Stimulated activated CD8-positive, alpha-beta memory T cell treated with anti-CD3 and anti-CD28 coated beads, Interleukin-4, amount 100 ng/mL, for 24 hours (primary cell): ENCODE measurements at regions not wholly inside any gene's neighbourhood (a gene's known extent, or its start where the extent isn't known, plus 50 kb on each side); places are given as distances from the start of the nearest gene placed in this dataset.
"Not testable (repeated sequence)": the region's sequence is repeated elsewhere in the genome, so short reads cannot be mapped to it uniquely, and the experiment has no call there.

Experiments
- DNase-seq: peaks from one replicate; pipeline ENCODE4 v3.0.0-alpha.2; 2020; ENCODE audit warnings: low read depth

GRCh38 chr13:76349700-76350099 lies 536.5 kb downstream of the KCTD12 start:
- no peak for DNase-seq

- DNase-seq = no peak
These were observed 546.6 kb downstream of the KCTD12 start for GRCh38 chr13:76339649-76340048.

- no peak for DNase-seq
These were observed 548.2 kb downstream of the KCTD12 start for GRCh38 chr13:76338003-76338402.

- DNase-seq = no peak
These were observed 549.0 kb downstream of the KCTD12 start for GRCh38 chr13:76336889-76337844.

- no peak for DNase-seq
These were observed 550.7 kb downstream of the KCTD12 start for GRCh38 chr13:76335463-76335862.

DNA sequence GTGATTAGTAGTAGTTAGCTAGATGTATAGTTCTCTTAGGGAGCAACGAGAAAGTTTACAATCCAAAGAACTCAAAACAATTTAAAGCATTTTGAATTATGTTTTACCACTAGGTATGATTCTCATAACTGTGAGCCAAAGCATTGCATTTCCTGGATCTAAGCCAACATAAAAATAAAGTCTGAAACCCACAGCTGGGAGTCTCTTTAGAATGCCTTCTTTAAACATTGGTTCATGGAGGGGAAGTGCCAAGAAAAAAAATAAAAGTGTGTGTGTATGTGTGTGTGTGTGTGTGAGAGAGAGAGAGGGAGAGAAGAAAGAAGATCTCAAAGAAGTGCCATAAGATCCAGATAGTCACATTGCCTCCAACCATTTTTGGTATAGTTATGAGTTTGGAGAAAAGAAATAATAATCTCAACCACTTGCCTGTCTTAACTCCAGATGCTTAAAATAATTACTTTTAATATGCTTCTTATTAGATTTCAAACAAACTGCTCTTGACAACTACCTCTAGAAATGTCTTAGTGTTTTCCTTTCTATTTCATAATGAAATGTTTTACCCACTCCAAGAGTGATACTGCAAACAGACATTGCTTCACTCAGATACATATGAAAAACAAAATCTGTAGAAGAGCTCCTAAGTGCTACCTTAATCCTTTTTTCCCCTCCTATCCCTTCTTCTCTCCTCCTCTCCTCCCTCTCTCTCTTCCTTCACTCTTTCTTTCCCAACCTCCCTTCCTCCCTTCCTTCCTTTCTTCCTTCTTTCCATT lies 554.1 kb downstream of the KCTD12 start:
- no peak for DNase-seq

DNA sequence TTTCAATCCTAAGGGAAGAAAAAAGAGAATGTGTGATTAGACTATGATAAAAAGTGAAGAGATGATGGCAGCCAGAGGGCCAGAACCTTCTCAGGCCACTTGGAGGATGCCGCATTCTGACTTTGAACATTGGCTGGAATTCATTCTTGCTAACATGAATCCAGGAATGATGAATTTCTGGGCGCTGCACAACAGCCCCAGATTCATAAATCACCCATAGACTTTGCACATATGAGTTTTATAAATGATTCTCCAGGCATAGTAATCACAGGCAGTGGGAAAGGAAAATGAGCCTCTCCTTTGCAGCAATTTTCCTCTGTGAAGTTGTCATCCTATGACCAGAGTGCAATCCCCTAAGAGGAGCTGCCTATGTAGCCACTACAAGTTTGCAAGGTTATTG lies 555.4 kb downstream of the KCTD12 start:
- no peak for DNase-seq

- no peak for DNase-seq
These were observed 556.2 kb downstream of the KCTD12 start for GRCh38 chr13:76329866-76330580.

- no peak for DNase-seq
These were observed 557.2 kb downstream of the KCTD12 start for GRCh38 chr13:76329004-76329403.

- no peak for DNase-seq
These were observed 559.9 kb downstream of the KCTD12 start for GRCh38 chr13:76326343-76326742.

DNA sequence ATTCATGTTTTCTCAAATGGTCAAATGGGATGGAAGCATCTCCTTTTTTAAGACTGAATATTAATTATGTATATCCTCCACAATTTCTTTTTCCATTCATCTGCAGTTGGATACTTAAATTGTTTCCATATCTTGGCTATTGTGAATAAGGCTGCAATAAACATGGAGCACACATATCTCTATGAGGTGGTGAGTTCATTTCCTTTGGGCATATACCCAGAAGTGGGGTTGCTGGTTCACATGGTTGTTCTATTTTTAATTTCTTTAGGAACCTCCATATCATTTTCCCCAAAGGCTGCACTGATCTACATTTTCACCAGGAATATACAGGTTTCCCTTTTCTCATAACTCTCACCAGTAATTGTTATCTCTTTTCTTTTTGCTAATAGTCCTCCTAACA lies 566.3 kb downstream of the KCTD12 start:
- no peak for DNase-seq

DNA sequence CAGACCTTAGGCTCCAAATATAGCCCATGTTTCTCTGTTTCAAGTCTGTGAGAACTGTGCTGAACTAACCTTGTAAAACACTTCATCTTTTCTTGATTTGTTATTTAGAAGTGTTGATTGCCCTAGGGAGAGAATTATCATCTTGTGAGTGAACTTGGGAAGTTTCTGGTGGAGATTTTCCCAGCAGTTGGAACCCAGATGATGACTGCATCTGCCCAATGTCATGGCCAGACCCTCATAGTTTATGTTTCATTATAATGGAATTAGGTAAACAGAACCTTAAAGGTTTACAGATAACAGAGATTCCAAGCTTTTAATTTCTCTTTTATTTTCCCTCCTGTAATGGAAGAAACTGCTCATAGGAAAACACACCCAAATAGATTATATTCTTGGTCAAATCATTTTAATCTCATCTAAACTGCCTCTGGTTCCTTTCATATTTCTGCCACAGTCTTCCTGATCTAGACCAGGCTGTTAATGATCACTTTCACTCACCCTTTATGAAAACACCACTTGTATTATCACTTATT lies 569.1 kb downstream of the KCTD12 start:
- DNase-seq = no peak

DNA sequence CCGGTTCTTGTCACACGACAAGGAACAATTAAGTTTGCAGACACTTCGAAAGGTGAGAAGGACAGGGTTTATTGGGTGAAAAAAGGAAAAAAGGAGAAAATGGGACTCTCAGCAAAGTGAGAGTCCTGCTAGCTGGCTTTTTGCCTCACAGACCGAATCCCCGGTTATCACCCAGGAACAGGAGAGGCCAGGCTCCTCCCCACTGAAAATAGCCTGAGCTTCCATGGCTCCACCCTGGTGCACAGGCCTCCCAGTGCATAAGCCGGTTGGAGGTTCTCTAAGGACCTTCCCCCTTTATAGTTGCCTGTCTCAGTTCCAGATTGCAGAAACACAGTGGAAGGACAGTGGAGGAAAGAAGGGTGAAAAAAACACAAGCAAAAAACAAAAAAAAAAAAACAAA lies 571.7 kb downstream of the KCTD12 start:
- DNase-seq = no peak

DNA sequence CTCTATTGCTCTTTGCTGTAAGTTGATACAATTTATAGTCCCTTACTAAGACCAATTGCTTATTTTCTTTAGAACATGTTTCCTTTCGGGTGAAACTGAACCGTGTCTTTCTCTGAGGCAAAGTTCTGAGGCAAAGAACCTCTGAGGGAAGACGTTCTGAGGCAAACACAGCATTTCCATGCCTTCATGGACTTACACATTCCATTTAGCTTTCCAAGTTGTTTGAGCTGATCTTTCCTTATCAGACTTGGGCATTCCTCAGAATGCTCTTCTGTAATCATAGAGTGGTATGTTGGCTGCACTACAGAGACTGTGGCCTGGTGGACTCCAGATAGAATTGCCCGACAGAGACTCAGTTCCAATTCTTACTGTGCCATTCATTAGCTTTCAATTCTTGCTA lies 579.1 kb downstream of the KCTD12 start:
- no peak for DNase-seq

GRCh38 chr13:76300688-76301087 lies 585.5 kb downstream of the KCTD12 start:
- no peak for DNase-seq

DNA sequence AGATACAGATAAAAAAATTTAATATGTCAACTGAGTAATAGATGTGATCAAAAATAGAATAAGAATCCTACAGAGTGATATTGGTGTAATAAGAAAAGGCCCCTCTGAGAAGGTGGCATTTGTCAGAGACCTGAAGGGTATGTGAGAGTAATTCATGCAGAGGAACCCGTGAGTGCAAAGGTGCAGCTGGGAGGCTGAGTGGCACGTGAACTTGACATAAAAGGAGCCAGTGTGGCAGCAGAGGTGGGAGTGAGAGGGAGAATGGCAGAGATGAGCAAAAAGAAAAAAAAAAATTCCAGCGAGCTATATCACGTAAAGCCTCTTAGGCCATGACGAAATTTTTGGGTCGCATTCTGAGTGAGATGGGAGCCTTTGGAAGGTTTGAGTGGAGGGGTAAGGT lies 588.9 kb downstream of the KCTD12 start:
- no peak for DNase-seq

- DNase-seq = no peak
These were observed 589.5 kb downstream of the KCTD12 start for GRCh38 chr13:76296751-76297150.

- DNase-seq = not testable (repeated sequence)
These were observed 591.2 kb downstream of the KCTD12 start for GRCh38 chr13:76295020-76295419.

DNA sequence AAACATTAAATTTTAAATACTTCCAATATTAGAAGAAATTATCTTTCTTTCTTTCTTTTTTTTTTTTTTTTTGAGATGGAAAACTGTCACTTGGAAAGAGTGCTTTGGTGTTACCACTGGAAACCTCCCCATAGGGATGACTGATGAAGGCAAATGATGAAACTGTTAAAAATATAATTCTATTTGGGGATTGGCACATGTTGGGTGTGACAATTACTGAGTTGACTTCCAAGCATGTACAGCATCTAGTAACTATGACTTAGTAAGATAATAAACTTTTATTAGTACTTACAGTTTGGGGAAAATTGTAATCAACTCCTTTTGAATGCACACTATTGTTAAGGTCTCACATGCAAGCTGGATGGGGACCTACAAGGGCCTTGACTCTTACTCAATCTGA lies 592.5 kb downstream of the KCTD12 start:
- DNase-seq = no peak

DNA sequence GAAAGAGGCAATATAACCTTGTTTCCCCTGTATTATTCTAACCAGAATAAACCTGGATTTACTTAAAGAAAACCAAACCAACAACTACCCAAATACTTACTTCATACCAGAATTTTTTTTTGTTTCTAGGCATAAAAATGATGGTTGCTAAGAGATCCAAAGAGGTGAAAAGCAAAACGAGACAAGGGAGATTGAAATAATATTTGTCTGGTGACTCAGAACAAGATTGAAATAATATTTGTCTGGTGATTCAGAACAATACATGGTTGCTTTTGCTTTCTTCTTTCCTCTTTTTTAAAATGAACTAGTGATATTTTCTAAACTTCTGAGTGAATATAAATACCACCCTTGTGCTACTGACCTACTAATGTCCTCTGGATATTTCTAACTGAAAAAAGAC lies 592.9 kb downstream of the KCTD12 start:
- no peak for DNase-seq

- DNase-seq = no peak
These were observed 593.5 kb downstream of the KCTD12 start for GRCh38 chr13:76292726-76293125.

GRCh38 chr13:76292031-76292430 lies 594.2 kb downstream of the KCTD12 start:
- no peak for DNase-seq
